Activated CD8-positive, alpha-beta T cell treated with anti-CD3 and anti-CD28 coated beads, Interleukin-2, amount 10 ng/mL, durations not matched to agents 7 days and 5 days (primary cell): ENCODE measurements at regions not wholly inside any gene's neighbourhood (a gene's known extent, or its start where the extent isn't known, plus 50 kb on each side); places are given as distances from the start of the nearest gene placed in this dataset.
"Not testable (repeated sequence)": the region's sequence is repeated elsewhere in the genome, so short reads cannot be mapped to it uniquely, and the experiment has no call there.

Source experiments
- ATAC-seq: fragments of 150-1000 bp; cut with Tn5 transposase; one replicate; pipeline ENCODE4 v1.10.0; 2021; ENCODE audit warnings: moderate library complexity
- CTCF ChIA-PET: fragments of 350-600 bp; sonication (Branson Sonifier 250); formaldehyde crosslinking; loops from one replicate; lab custom pipeline; 2021; ENCODE audit warnings: antibody characterized with exemption; lab: Charles Lee
- POLR2A ChIA-PET: fragments of 350-600 bp; sonication (Branson Sonifier 250); formaldehyde crosslinking; loops from one replicate; lab custom pipeline; 2021; ENCODE audit warnings: antibody characterized with exemption; lab: Charles Lee
- DNase-seq: peaks from one replicate; pipeline ENCODE4 v3.0.0-alpha.2; 2020
- H3K27ac Mint-ChIP-seq: one replicate; pipeline ENCODE4 v1.8.0; 2021; ENCODE audit warnings: mild to moderate bottlenecking, mixed read lengths
- H3K27me3 Mint-ChIP-seq: one replicate; pipeline ENCODE4 v1.8.0; 2021; ENCODE audit warnings: low read depth, mixed read lengths
- H3K36me3 Mint-ChIP-seq: one replicate; pipeline ENCODE4 v1.8.0; 2021; ENCODE audit warnings: low read depth, mixed read lengths
- H3K4me1 Mint-ChIP-seq: one replicate; pipeline ENCODE4 v1.8.0; 2021; ENCODE audit warnings: low read depth, mixed read lengths
- H3K4me3 Mint-ChIP-seq: one replicate; pipeline ENCODE4 v1.8.0; 2021; ENCODE audit warnings: mild to moderate bottlenecking, mixed read lengths
- H3K9me3 Mint-ChIP-seq: one replicate; pipeline ENCODE4 v1.8.0; 2022; ENCODE audit warnings: mixed read lengths; ENCODE audit not compliant: insufficient read depth

- no peaks in the 10 kb centered on the region for H3K36me3 Mint-ChIP-seq
- POLR2A ChIA-PET = no interaction called here
- H3K27ac Mint-ChIP-seq = no peak overlapping the region
- H3K4me1 Mint-ChIP-seq = no peaks in the 10 kb centered on the region
- H3K9me3 Mint-ChIP-seq = no peaks in the 10 kb centered on the region
- ATAC-seq (no peak), DNase-seq (no peak)
- CTCF ChIA-PET = no interaction called here
- H3K4me3 Mint-ChIP-seq = no peak overlapping the region
- H3K27me3 Mint-ChIP-seq = peaks cover 3% of the 10 kb centered on the region
Observed at GRCh38 chr7:112996331-112996871, 90.2 kb downstream of the GPR85 start.

GRCh38 chr7:112995059-112995824, 91.4 kb downstream of the GPR85 start:
- CTCF ChIA-PET = no interaction called here
- no peak for DNase-seq
- ATAC-seq = no peak
- POLR2A ChIA-PET = no interaction called here
- Mint-ChIP-seq H3K4me1 (no peaks in the 10 kb centered on the region), H3K27me3 (peaks cover 3% of the 10 kb centered on the region), H3K4me3 (no peak overlapping the region), H3K9me3 (no peaks in the 10 kb centered on the region), H3K27ac (no peak overlapping the region), H3K36me3 (no peaks in the 10 kb centered on the region)

GRCh38 chr7:112994656-112995055, 92.0 kb downstream of the GPR85 start:
- no peak for DNase-seq
- Mint-ChIP-seq H3K4me1 (no peaks in the 10 kb centered on the region), H3K9me3 (no peaks in the 10 kb centered on the region), H3K36me3 (no peaks in the 10 kb centered on the region), H3K4me3 (no peak overlapping the region), H3K27ac (no peak overlapping the region), H3K27me3 (peaks cover 3% of the 10 kb centered on the region)
- CTCF ChIA-PET = no interaction called here
- POLR2A ChIA-PET = no interaction called here
- ATAC-seq = no peak

GRCh38 chr7:112990624-112991023, 96.0 kb downstream of the GPR85 start:
- no peaks in the 10 kb centered on the region for H3K4me1 Mint-ChIP-seq
- peaks cover 6% of the 10 kb centered on the region for H3K27me3 Mint-ChIP-seq
- H3K4me3 Mint-ChIP-seq = no peak overlapping the region
- ChIA-PET POLR2A (no interaction called here), CTCF (no interaction called here)
- no peak overlapping the region for H3K27ac Mint-ChIP-seq
- H3K9me3 Mint-ChIP-seq = no peaks in the 10 kb centered on the region
- DNase-seq = no peak
- H3K36me3 Mint-ChIP-seq = no peaks in the 10 kb centered on the region
- no peak for ATAC-seq

GRCh38 chr7:112989531-112989930, 97.1 kb downstream of the GPR85 start:
- POLR2A ChIA-PET = no interaction called here
- Mint-ChIP-seq H3K4me1 (no peaks in the 10 kb centered on the region), H3K27ac (no peak overlapping the region), H3K27me3 (peaks cover 6% of the 10 kb centered on the region), H3K9me3 (no peaks in the 10 kb centered on the region), H3K36me3 (no peaks in the 10 kb centered on the region), H3K4me3 (no peak overlapping the region)
- ATAC-seq (no peak), DNase-seq (no peak)
- CTCF ChIA-PET = no interaction called here

- CTCF ChIA-PET = no interaction called here
- Mint-ChIP-seq H3K4me1 (no peaks in the 10 kb centered on the region), H3K4me3 (no peak overlapping the region), H3K9me3 (no peaks in the 10 kb centered on the region), H3K27me3 (peaks cover 6% of the 10 kb centered on the region), H3K36me3 (no peaks in the 10 kb centered on the region), H3K27ac (no peak overlapping the region)
- no peak for DNase-seq
- POLR2A ChIA-PET = no interaction called here
- no peak for ATAC-seq
Observed at GRCh38 chr7:112987171-112987570, 99.5 kb downstream of the GPR85 start.

- Mint-ChIP-seq H3K36me3 (no peaks in the 10 kb centered on the region), H3K4me3 (no peak overlapping the region), H3K27ac (no peak overlapping the region), H3K9me3 (no peaks in the 10 kb centered on the region), H3K27me3 (peaks cover 6% of the 10 kb centered on the region), H3K4me1 (no peaks in the 10 kb centered on the region)
- ATAC-seq (no peak), DNase-seq (no peak)
- POLR2A ChIA-PET = no interaction called here
- CTCF ChIA-PET = no interaction called here
Observed at GRCh38 chr7:112986256-112987031, 100.2 kb downstream of the GPR85 start.

- Mint-ChIP-seq H3K9me3 (no peaks in the 10 kb centered on the region), H3K27me3 (peaks cover 6% of the 10 kb centered on the region), H3K4me3 (no peak overlapping the region), H3K4me1 (no peaks in the 10 kb centered on the region), H3K27ac (no peak overlapping the region), H3K36me3 (no peaks in the 10 kb centered on the region)
- CTCF ChIA-PET = no interaction called here
- POLR2A ChIA-PET = no interaction called here
- no peak for DNase-seq
- no peak for ATAC-seq
Observed at GRCh38 chr7:112985377-112985987, 101.1 kb downstream of the GPR85 start.

- POLR2A ChIA-PET = no interaction called here
- CTCF ChIA-PET = no interaction called here
- no peak for DNase-seq
- H3K4me1 Mint-ChIP-seq = no peaks in the 10 kb centered on the region
- H3K27ac Mint-ChIP-seq = no peak overlapping the region
- no peaks in the 10 kb centered on the region for H3K36me3 Mint-ChIP-seq
- no peaks in the 10 kb centered on the region for H3K9me3 Mint-ChIP-seq
- H3K27me3 Mint-ChIP-seq = peaks cover 2% of the 10 kb centered on the region
- no peak overlapping the region for H3K4me3 Mint-ChIP-seq
- no peak for ATAC-seq
Observed at GRCh38 chr7:112982441-112983063, 104.1 kb downstream of the GPR85 start.

- POLR2A ChIA-PET = no interaction called here
- Mint-ChIP-seq H3K27me3 (peaks cover 2% of the 10 kb centered on the region), H3K4me3 (no peak overlapping the region), H3K27ac (no peak overlapping the region), H3K36me3 (no peaks in the 10 kb centered on the region), H3K4me1 (no peaks in the 10 kb centered on the region), H3K9me3 (no peaks in the 10 kb centered on the region)
- ATAC-seq (no peak), DNase-seq (no peak)
- CTCF ChIA-PET = no interaction called here
Observed at GRCh38 chr7:112981966-112982365, 104.7 kb downstream of the GPR85 start.

- POLR2A ChIA-PET, H3K9me3 Mint-ChIP-seq, H3K4me3 Mint-ChIP-seq, ATAC-seq, H3K27me3 Mint-ChIP-seq, DNase-seq, CTCF ChIA-PET, H3K27ac Mint-ChIP-seq, H3K4me1 Mint-ChIP-seq, H3K36me3 Mint-ChIP-seq: not testable (repeated sequence)
Observed at GRCh38 chr7:112979055-112979454, 107.6 kb downstream of the GPR85 start.
